ENCODE measurements at regions not wholly inside any gene's neighbourhood (a gene's known extent, or its start where the extent isn't known, plus 50 kb on each side); places are given as distances from the start of the nearest gene placed in this dataset.

- H3K27ac ChIP-seq: no peak overlapping the region
- TF ChIP-seq POLR2AphosphoS5 (IDR thresholded peaks at IDR 0.05) (no peak), POLR2A (IDR thresholded peaks at IDR 0.05) (no peak), CTCF (IDR thresholded peaks at IDR 0.05) (no peak)
- intact Hi-C loops (cut with DNase I; ENCODE audit: low total_unique reads): no loop called here
- H3K4me1 ChIP-seq: no peaks in the 10 kb centered on the region
- H3K4me3 ChIP-seq: no peak overlapping the region
- H3K36me3 ChIP-seq: no peaks in the 10 kb centered on the region
- H3K9me3 ChIP-seq: no peaks in the 10 kb centered on the region
- no peaks in the 10 kb centered on the region for H3K27me3 ChIP-seq
- no peak for DNase-seq (ENCODE audit: low spot score in 2 of 2)
Observed at GRCh38 chrX:7399373-7399772, 251.4 kb upstream of the PUDP start.

- H3K36me3 ChIP-seq: no peaks in the 10 kb centered on the region
- H3K4me1 ChIP-seq: no peaks in the 10 kb centered on the region
- no peaks in the 10 kb centered on the region for H3K27me3 ChIP-seq
- intact Hi-C loops (cut with DNase I; ENCODE audit: low total_unique reads): no loop called here
- TF ChIP-seq POLR2AphosphoS5 (IDR thresholded peaks at IDR 0.05) (no peak), CTCF (IDR thresholded peaks at IDR 0.05) (no peak), POLR2A (IDR thresholded peaks at IDR 0.05) (no peak)
- DNase-seq (ENCODE audit: low spot score in 2 of 2): no peak
- H3K4me3 ChIP-seq: no peak overlapping the region
- no peaks in the 10 kb centered on the region for H3K9me3 ChIP-seq
- H3K27ac ChIP-seq: no peak overlapping the region
Observed at GRCh38 chrX:7390441-7390840, 242.5 kb upstream of the PUDP start.

DNA sequence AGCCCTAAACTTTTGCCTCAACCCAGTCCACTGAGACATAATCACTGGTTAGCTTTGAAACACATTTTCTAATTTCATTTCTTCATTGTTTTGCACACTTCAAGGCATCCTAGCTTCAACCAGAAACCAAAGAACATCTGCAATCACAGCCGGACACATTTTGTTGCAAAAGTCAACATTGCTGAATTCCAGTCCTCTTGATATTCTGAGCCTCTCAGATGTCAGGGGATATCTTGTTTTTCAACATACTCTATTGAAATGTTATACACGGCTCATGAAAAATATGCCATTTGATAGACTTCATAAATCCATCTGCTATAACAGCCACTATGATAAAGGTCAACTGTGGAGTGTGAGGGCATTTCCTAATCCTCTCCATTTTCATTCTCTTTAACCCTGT, 241.6 kb upstream of the PUDP start:
- Histone ChIP-seq H3K4me1 (no peaks in the 10 kb centered on the region), H3K27ac (no peak overlapping the region), H3K4me3 (no peak overlapping the region), H3K36me3 (no peaks in the 10 kb centered on the region), H3K9me3 (no peaks in the 10 kb centered on the region), H3K27me3 (no peaks in the 10 kb centered on the region)
- intact Hi-C loops (cut with DNase I; ENCODE audit: low total_unique reads): no loop called here
- no peak for DNase-seq (ENCODE audit: low spot score in 2 of 2)
- no peak for TF ChIP-seq POLR2AphosphoS5 (IDR thresholded peaks at IDR 0.05)
- no peak for TF ChIP-seq CTCF (IDR thresholded peaks at IDR 0.05)
- no peak for TF ChIP-seq POLR2A (IDR thresholded peaks at IDR 0.05)

DNA sequence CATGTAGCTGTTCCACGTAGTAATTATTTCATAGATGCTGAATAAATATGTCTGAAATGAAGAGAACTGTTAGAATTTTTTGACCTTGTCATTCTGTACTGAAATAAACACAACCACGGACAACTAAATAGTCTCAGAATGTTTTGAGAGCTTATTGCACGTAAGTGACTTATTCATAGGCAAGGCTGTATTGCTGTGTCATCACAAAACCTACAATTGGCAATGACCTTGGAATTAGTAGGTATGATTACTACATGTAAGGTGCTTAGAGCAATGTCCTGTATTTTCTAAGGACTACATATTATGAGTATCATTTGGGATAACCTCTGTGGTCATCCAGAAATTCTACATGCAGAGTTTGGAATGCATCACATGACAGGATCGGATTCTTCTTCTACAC, 237.2 kb upstream of the PUDP start:
- intact Hi-C loops (cut with DNase I; ENCODE audit: low total_unique reads): no loop called here
- Histone ChIP-seq H3K9me3 (no peaks in the 10 kb centered on the region), H3K4me3 (no peak overlapping the region), H3K27ac (no peak overlapping the region), H3K36me3 (no peaks in the 10 kb centered on the region), H3K4me1 (no peaks in the 10 kb centered on the region), H3K27me3 (no peaks in the 10 kb centered on the region)
- TF ChIP-seq POLR2AphosphoS5 (IDR thresholded peaks at IDR 0.05) (no peak), CTCF (IDR thresholded peaks at IDR 0.05) (no peak), POLR2A (IDR thresholded peaks at IDR 0.05) (no peak)
- DNase-seq (ENCODE audit: low spot score in 2 of 2): no peak

- no peaks in the 10 kb centered on the region for H3K4me1 ChIP-seq
- DNase-seq (ENCODE audit: low spot score in 2 of 2): no peak
- H3K27ac ChIP-seq: no peak overlapping the region
- no peak for TF ChIP-seq POLR2A (IDR thresholded peaks at IDR 0.05)
- no peak for TF ChIP-seq CTCF (IDR thresholded peaks at IDR 0.05)
- TF ChIP-seq POLR2AphosphoS5 (IDR thresholded peaks at IDR 0.05): no peak
- intact Hi-C loops (cut with DNase I; ENCODE audit: low total_unique reads): no loop called here
- H3K27me3 ChIP-seq: no peaks in the 10 kb centered on the region
- H3K36me3 ChIP-seq: no peaks in the 10 kb centered on the region
- peaks cover 8 to 28% of the 10 kb centered on the region in 2 donors for H3K9me3 ChIP-seq
- no peak overlapping the region for H3K4me3 ChIP-seq
Observed at GRCh38 chrX:7378406-7378805, 230.5 kb upstream of the PUDP start.
